ENCODE measurements at regions not wholly inside any gene's neighbourhood (a gene's known extent, or its start where the extent isn't known, plus 50 kb on each side); places are given as distances from the start of the nearest gene placed in this dataset.

DNA sequence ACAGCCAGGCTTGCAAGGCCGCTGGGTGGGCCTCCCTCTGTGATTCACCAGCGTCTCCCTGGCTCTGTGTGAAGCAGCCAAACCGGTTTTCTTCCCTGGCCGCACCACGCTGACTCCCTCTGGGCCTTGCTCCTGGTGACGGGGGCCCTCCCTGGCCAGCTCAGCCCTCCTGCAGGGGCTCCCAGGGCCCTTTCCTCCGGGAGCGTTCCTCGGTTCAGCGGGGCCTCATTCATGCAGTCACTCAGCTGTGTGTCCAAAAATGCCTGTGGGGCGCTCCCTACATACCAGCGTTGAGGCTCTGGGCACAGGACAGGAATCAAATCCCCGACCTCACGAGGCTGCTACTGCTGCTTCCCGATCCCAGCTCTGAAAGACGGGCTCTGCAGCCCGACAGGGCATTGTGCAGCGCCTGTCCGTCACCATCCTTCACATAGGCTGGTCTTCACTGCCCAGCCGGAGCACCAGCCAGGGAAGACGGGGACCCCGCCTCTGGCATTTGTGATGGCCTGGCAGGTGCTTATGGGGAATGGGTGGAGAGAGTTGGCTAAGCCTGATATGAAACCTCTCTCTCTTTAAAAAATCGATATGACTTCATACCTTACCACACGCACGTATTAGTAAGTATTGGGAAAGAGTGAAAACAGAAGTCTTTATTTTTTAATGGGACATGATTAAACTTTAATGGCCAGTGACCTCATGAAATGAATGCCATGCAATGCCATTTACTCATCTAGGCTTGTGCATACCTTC, 110.0 kb upstream of the SHH start:
- no peak overlapping the region for H3K4me3 ChIP-seq
- in situ Hi-C loops (cut with MboI): no loop called here
- no peaks in the 10 kb centered on the region for H3F3A ChIP-seq (ENCODE audit: insufficient read depth)
- no peak overlapping the region for H3K27ac ChIP-seq
- DNase-seq: no peak
- no peak overlapping the region for H3K4me2 ChIP-seq (ENCODE audit: unreplicated experiment)
- WGBS, 2 experiments (ENCODE audit: low coverage in 1 of 2, low lambda C conversion rate in 2 of 2, missing lambda C conversion rate in 2 of 2): 31 to 34% methylated on average over 25 of the region's 25 CpGs
- no peaks in the 10 kb centered on the region for H4K20me1 ChIP-seq (ENCODE audit: insufficient read depth)
- no peaks in the 10 kb centered on the region for H3K9me3 ChIP-seq (ENCODE audit: low read depth)
- no peaks in the 10 kb centered on the region for H3K4me1 ChIP-seq (ENCODE audit: insufficient read depth)
- no peak overlapping the region for H2AFZ ChIP-seq
- TF ChIP-seq EZH2phosphoT487 (IDR thresholded peaks at IDR 0.05; ENCODE audit: insufficient read depth, low read depth): no peak
- no peak for TF ChIP-seq EZH2 (IDR thresholded peaks at IDR 0.05; ENCODE audit: insufficient read depth, poor library complexity, severe bottlenecking)
- H3K9me2 ChIP-seq (ENCODE audit: insufficient read depth): no peaks in the 10 kb centered on the region
- no peaks in the 10 kb centered on the region for H3K36me3 ChIP-seq (ENCODE audit: low read depth)
- H3K9ac ChIP-seq: no peak overlapping the region
- no peaks in the 10 kb centered on the region for H3K27me3 ChIP-seq (replicated peaks; ENCODE audit: insufficient read depth)
- H3K79me2 ChIP-seq (ENCODE audit: insufficient read depth): no peaks in the 10 kb centered on the region

DNA sequence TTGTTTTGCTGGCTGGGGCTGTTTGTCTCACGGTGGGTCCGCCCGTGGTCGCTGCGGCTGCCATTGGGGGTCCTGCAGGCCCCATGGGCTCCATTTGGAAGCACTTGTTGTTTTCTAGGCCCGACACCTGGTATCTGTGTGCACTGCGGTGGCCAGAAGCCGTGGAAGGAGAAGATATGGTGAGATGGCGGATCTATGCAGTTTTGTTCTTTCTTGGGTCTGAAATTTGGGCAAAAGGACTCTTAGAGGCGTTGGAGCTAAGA, 109.5 kb upstream of the SHH start:
- Histone ChIP-seq H4K20me1 (ENCODE audit: insufficient read depth) (no peaks in the 10 kb centered on the region), H3K9me2 (ENCODE audit: insufficient read depth) (no peaks in the 10 kb centered on the region), H3K4me3 (no peak overlapping the region), H3K4me2 (ENCODE audit: unreplicated experiment) (no peak overlapping the region), H3K9me3 (ENCODE audit: low read depth) (no peaks in the 10 kb centered on the region), H3K79me2 (ENCODE audit: insufficient read depth) (no peaks in the 10 kb centered on the region), H3K4me1 (ENCODE audit: insufficient read depth) (no peaks in the 10 kb centered on the region), H3K27me3 (replicated peaks; ENCODE audit: insufficient read depth) (no peaks in the 10 kb centered on the region), H3F3A (ENCODE audit: insufficient read depth) (no peaks in the 10 kb centered on the region), H3K36me3 (ENCODE audit: low read depth) (no peaks in the 10 kb centered on the region), H2AFZ (no peak overlapping the region), H3K9ac (no peak overlapping the region), H3K27ac (no peak overlapping the region)
- in situ Hi-C loops (cut with MboI): no loop called here
- TF ChIP-seq EZH2phosphoT487 (IDR thresholded peaks at IDR 0.05; ENCODE audit: insufficient read depth, low read depth) (no peak), EZH2 (IDR thresholded peaks at IDR 0.05; ENCODE audit: insufficient read depth, poor library complexity, severe bottlenecking) (no peak)
- 22 to 23% methylated on average over 10 of the region's 10 CpGs for WGBS, 2 experiments (ENCODE audit: low coverage in 1 of 2, low lambda C conversion rate in 2 of 2, missing lambda C conversion rate in 2 of 2)
- DNase-seq: no peak

DNA sequence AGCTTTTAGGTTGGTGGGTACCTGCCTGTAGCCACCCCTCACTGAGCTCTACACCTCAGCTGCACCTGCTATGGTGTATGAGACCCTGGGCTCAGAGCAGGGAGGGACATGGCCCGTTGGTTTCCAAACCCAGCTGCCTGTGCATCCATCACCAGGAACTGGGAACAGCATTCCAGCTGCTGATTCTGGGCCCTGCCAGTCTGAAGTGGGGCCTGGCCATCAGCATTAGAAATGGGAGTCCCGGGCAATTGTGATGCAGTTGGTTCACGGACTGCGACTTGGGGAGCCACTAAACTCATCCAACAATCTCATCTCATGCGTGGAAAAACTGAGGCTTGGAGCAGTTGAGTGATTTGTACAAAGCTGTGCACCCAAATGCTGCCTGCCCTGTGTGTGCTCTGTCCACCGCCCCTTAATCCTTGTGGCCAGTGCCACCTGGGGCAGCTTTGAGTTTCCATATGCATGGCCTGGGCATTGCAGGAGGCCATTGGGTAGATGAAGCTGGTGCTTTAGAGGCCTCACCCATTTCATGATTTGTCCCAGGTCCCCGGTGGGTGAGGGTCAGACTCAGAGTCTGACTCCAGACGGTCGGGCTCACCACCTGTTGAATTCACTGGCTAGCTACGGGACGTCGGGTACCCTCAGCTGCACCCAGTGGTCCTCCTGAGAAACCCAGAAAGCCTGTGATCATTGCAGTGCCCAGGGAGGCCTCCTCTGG, 109.0 kb upstream of the SHH start:
- in situ Hi-C loops (cut with MboI): no loop called here
- no peak overlapping the region for H3K4me2 ChIP-seq (ENCODE audit: unreplicated experiment)
- H3K4me3 ChIP-seq: no peak overlapping the region

DNA sequence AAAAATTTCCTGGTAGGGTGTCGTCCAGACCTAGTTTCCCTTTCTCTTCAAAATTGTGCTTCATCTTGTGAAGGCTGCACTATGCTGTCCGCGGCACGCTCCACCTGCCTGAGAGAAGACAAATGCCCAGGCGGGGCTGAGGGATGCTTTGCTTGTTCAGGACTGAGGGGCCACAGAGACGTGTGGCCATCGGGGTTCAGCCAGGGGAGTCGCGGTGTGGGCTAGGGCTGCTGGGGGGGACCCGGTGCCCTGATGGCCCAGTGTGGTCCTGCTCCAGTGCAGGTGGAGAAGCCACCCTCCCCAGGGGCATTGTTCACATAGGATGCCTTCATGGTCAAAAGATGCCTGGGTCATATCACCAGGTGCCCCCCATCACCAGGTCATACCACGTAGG, 107.8 kb upstream of the SHH start:
- no peak for DNase-seq
- Histone ChIP-seq H3F3A (ENCODE audit: insufficient read depth) (no peaks in the 10 kb centered on the region), H3K36me3 (ENCODE audit: low read depth) (no peaks in the 10 kb centered on the region), H3K27me3 (replicated peaks; ENCODE audit: insufficient read depth) (no peaks in the 10 kb centered on the region), H3K27ac (no peak overlapping the region), H4K20me1 (ENCODE audit: insufficient read depth) (no peaks in the 10 kb centered on the region), H3K9me2 (ENCODE audit: insufficient read depth) (no peaks in the 10 kb centered on the region), H3K9ac (no peak overlapping the region), H3K4me2 (ENCODE audit: unreplicated experiment) (no peak overlapping the region), H3K4me3 (no peak overlapping the region), H3K4me1 (ENCODE audit: insufficient read depth) (no peaks in the 10 kb centered on the region), H3K9me3 (ENCODE audit: low read depth) (no peaks in the 10 kb centered on the region), H3K79me2 (ENCODE audit: insufficient read depth) (no peaks in the 10 kb centered on the region), H2AFZ (no peak overlapping the region)
- in situ Hi-C loops (cut with MboI): no loop called here
- whole genome bisulfite sequencing, 2 experiments (ENCODE audit: low coverage in 1 of 2, low lambda C conversion rate in 2 of 2, missing lambda C conversion rate in 2 of 2): 44 to 46% methylated on average over 11 of the region's 11 CpGs
- no peak for TF ChIP-seq EZH2 (IDR thresholded peaks at IDR 0.05; ENCODE audit: insufficient read depth, poor library complexity, severe bottlenecking)
- TF ChIP-seq EZH2phosphoT487 (IDR thresholded peaks at IDR 0.05; ENCODE audit: insufficient read depth, low read depth): no peak

More for the DNA sequence above, 109.0 kb upstream of the SHH start:
- Histone ChIP-seq H3K9me2 (ENCODE audit: insufficient read depth) (no peaks in the 10 kb centered on the region), H3K9me3 (ENCODE audit: low read depth) (no peaks in the 10 kb centered on the region), H3K27ac (no peak overlapping the region), H3K36me3 (ENCODE audit: low read depth) (no peaks in the 10 kb centered on the region), H4K20me1 (ENCODE audit: insufficient read depth) (no peaks in the 10 kb centered on the region), H3K79me2 (ENCODE audit: insufficient read depth) (no peaks in the 10 kb centered on the region), H3K27me3 (replicated peaks; ENCODE audit: insufficient read depth) (no peaks in the 10 kb centered on the region), H3K9ac (no peak overlapping the region), H2AFZ (no peak overlapping the region), H3F3A (ENCODE audit: insufficient read depth) (no peaks in the 10 kb centered on the region), H3K4me1 (ENCODE audit: insufficient read depth) (no peaks in the 10 kb centered on the region)
- no peak for DNase-seq
- WGBS, 2 experiments (ENCODE audit: low coverage in 1 of 2, low lambda C conversion rate in 2 of 2, missing lambda C conversion rate in 2 of 2): 41 to 54% methylated on average over 12 of the region's 12 CpGs
- TF ChIP-seq EZH2phosphoT487 (IDR thresholded peaks at IDR 0.05; ENCODE audit: insufficient read depth, low read depth): no peak
- TF ChIP-seq EZH2 (IDR thresholded peaks at IDR 0.05; ENCODE audit: insufficient read depth, poor library complexity, severe bottlenecking): no peak

All from GM23248 (cell line).